Parathyroid adenoma (tissue), 2 donors: ENCODE measurements at regions not wholly inside any gene's neighbourhood (a gene's known extent, or its start where the extent isn't known, plus 50 kb on each side); places are given as distances from the start of the nearest gene placed in this dataset.

Source experiments
- H2AFZ ChIP-seq: fragments of 300-600 bp; sonication (generic); one replicate; pipeline ENCODE4 v1.7.0; 2017; ENCODE audit warnings: antibody characterized with exemption, mild to moderate bottlenecking
- H3K27ac ChIP-seq: fragments of 300-600 bp; sonication (generic); one replicate; pipeline ENCODE4 v1.7.0; 2017
- H3K27me3 ChIP-seq: fragments of 300-600 bp; sonication (generic); one replicate; pipeline ENCODE4 v1.7.0; 2017; ENCODE audit warnings: low read length; ENCODE audit not compliant: control insufficient read depth, insufficient read depth
- H3K36me3 ChIP-seq: fragments of 300-600 bp; sonication (generic); one replicate; pipeline ENCODE4 v1.7.0; 2017; ENCODE audit warnings: low read length; ENCODE audit not compliant: control insufficient read depth, insufficient read depth
- H3K4me1 ChIP-seq: fragments of 300-600 bp; sonication (generic); one replicate; pipeline ENCODE4 v1.7.0; 2017; ENCODE audit warnings: control low read depth
- H3K4me2 ChIP-seq: fragments of 300-600 bp; sonication (generic); one replicate; pipeline ENCODE4 v1.7.0; 2017; ENCODE audit warnings: low read length
- H3K4me3 ChIP-seq: fragments of 300-600 bp; sonication (generic); one replicate; pipeline ENCODE4 v1.7.0; 2017; ENCODE audit warnings: low read depth, low read length
- H3K79me2 ChIP-seq: fragments of 300-600 bp; sonication (generic); one replicate; pipeline ENCODE4 v1.7.0; 2017; ENCODE audit warnings: control low read depth
- H3K9ac ChIP-seq: fragments of 300-600 bp; sonication (generic); one replicate; pipeline ENCODE4 v1.7.0; 2017; ENCODE audit warnings: mild to moderate bottlenecking
- H3K9me3 ChIP-seq: fragments of 300-600 bp; sonication (generic); one replicate; pipeline ENCODE4 v1.7.0; 2017; ENCODE audit warnings: low read length; ENCODE audit not compliant: control insufficient read depth
- TF ChIP-seq, protein P1 (sequence below): fragments of 300-600 bp; sonication (generic); IDR thresholded peaks from one replicate; pipeline ENCODE4 v1.7.0; 2017; ENCODE audit warnings: antibody characterized with exemption, mild to moderate bottlenecking
- donor health status: primary hyperparathyroidism.

DNA sequence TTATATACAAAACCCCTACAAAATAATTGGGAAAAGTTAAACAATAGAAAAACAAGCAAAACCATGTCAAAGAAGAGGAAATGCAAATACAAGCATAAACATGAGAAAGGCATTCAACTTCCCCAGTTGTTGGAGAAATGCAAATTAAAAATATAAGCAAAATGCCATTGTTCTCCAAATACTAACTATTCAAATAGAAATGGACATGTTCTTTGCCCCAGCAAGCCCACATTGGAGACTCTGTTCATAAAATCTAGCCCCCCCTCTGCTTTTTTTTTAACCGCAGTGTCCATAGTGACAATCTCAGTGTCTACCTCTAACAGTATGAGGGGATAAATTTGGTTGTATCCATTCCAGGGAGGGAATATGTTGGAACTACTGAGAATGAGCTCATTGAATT is 59.7 kb upstream of the LCTL start:
- Histone ChIP-seq H3K9ac (no peak overlapping the region), H3K36me3 (no peaks in the 10 kb centered on the region), H3K79me2 (no peaks in the 10 kb centered on the region), H3K9me3 (no peaks in the 10 kb centered on the region), H3K4me1 (no peaks in the 10 kb centered on the region), H2AFZ (no peak overlapping the region), H3K27ac (no peak overlapping the region), H3K27me3 (no peaks in the 10 kb centered on the region), H3K4me3 (no peak overlapping the region), H3K4me2 (no peak overlapping the region)
- TF ChIP-seq, protein P1, sequence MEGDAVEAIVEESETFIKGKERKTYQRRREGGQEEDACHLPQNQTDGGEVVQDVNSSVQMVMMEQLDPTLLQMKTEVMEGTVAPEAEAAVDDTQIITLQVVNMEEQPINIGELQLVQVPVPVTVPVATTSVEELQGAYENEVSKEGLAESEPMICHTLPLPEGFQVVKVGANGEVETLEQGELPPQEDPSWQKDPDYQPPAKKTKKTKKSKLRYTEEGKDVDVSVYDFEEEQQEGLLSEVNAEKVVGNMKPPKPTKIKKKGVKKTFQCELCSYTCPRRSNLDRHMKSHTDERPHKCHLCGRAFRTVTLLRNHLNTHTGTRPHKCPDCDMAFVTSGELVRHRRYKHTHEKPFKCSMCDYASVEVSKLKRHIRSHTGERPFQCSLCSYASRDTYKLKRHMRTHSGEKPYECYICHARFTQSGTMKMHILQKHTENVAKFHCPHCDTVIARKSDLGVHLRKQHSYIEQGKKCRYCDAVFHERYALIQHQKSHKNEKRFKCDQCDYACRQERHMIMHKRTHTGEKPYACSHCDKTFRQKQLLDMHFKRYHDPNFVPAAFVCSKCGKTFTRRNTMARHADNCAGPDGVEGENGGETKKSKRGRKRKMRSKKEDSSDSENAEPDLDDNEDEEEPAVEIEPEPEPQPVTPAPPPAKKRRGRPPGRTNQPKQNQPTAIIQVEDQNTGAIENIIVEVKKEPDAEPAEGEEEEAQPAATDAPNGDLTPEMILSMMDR = no peak

DNA sequence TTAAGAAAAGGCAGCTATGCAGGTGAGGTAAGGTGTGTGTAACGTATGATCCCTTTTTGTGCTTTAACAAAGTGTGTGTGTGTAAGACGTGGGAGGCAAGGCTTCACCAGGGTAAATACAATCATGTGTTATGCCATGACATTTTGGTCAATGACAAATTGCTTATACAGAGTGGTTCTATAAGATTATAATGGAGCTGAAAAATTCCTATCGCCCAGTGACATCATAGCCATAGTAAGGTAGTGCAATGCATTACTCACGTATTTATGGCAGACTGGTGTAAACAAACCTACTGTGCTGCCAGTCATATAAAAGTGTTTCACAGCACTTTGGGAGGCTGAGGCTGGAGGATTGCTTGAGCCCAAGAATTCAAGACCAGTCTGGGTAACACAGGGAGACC is 60.2 kb upstream of the LCTL start:
- TF ChIP-seq, protein P1 = no peak
- no peak overlapping the region for H3K4me2 ChIP-seq
- H3K36me3 ChIP-seq = no peaks in the 10 kb centered on the region
- no peaks in the 10 kb centered on the region for H3K27me3 ChIP-seq
- no peaks in the 10 kb centered on the region for H3K9me3 ChIP-seq
- H3K9ac ChIP-seq = no peak overlapping the region
- no peak overlapping the region for H2AFZ ChIP-seq
- H3K4me3 ChIP-seq = no peak overlapping the region
- H3K4me1 ChIP-seq = no peaks in the 10 kb centered on the region
- no peak overlapping the region for H3K27ac ChIP-seq
- no peaks in the 10 kb centered on the region for H3K79me2 ChIP-seq

DNA sequence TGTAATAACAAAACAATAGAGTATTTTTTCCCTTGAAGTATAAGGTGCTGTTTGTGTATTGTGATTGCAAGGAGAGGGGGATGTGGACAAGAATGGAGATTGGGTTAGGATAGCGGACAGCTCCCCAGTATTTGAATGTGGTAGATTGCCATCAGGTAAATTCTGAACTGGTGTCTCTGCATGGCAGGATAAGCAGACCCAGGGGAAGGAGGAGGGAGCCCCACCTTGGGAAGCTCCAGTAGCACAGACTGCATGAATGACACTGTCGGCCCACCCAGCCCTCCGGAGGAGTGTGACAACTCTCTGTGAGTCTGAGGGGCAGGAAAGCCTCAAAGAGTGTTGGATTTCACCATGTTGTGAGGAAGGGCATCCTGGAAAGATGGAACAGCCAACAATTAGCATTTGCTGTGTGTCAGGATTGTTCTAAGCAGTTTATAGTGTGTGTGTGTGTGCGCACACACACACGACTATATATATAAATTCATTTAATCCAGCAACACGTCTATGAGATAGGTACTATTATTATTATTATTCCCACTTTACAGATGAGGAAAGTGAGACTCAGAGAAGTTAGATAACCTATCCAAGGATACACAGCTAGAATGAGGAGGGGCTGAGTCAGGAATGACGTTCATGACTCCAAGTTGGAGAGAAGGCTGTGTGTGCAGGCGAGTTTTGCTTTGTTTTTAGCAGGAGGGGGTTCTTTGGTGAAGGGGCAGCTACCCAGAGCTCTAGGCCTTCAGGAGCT is 63.4 kb upstream of the LCTL start:
- no peaks in the 10 kb centered on the region for H3K79me2 ChIP-seq
- no peak overlapping the region for H3K4me2 ChIP-seq
- no peaks in the 10 kb centered on the region for H3K36me3 ChIP-seq
- H3K9ac ChIP-seq = no peak overlapping the region
- H3K27me3 ChIP-seq = no peaks in the 10 kb centered on the region
- H3K9me3 ChIP-seq = no peaks in the 10 kb centered on the region
- TF ChIP-seq, protein P1 = no peak
- H2AFZ ChIP-seq = no peak overlapping the region
- H3K27ac ChIP-seq = no peak overlapping the region
- no peaks in the 10 kb centered on the region for H3K4me1 ChIP-seq
- no peak overlapping the region for H3K4me3 ChIP-seq

DNA sequence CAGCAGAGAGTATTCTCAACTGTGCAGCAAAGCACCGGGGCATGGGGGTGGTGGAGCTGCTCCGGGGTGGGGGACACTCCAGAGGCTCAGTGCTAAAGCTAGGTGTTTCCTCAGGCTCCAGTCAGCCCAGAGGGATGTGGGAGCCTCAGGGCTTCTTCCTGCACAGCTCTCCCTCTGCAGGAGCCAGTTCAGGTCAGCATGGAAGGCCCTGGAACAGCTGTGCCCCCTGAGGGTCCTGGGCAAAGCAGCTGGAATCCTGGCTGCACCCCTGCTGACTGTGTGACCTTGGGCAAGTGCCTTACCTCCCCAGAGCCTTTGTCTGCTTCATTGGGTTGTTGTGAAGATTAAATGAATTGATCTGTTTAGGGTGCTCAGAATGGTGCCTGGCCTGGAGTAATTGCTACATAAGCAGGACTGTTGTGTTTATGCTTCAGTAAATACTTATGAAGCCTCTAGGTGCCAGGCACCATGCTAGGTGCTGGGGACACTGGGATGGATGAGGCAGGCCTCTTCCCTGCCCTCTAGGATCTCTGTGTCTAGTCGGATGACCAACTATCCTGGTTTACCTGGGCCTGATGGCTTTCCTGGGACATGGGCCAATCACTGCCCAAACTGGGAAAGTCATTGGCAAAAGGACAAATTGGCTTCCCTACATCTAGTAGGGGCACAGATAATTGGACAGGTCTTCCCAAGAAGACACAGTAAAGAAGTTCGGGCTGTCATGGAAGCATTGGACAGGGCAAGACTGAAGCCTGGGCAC is 64.2 kb upstream of the LCTL start:
- H2AFZ ChIP-seq = no peak overlapping the region
- no peaks in the 10 kb centered on the region for H3K27me3 ChIP-seq
- TF ChIP-seq, protein P1 = no peak
- H3K79me2 ChIP-seq = no peaks in the 10 kb centered on the region
- no peak overlapping the region for H3K4me3 ChIP-seq
- no peaks in the 10 kb centered on the region for H3K36me3 ChIP-seq
- H3K4me1 ChIP-seq = no peaks in the 10 kb centered on the region
- no peak overlapping the region for H3K4me2 ChIP-seq
- H3K27ac ChIP-seq = no peak overlapping the region
- H3K9me3 ChIP-seq = no peaks in the 10 kb centered on the region
- no peak overlapping the region for H3K9ac ChIP-seq
